Stimulated activated CD4-positive, alpha-beta T cell treated with anti-CD3 and anti-CD28 coated beads, Interleukin-15, amount 100 ng/mL, for 1 hour (primary cell): ENCODE measurements at regions not wholly inside any gene's neighbourhood (a gene's known extent, or its start where the extent isn't known, plus 50 kb on each side); places are given as distances from the start of the nearest gene placed in this dataset.
"Not testable (repeated sequence)": the region's sequence is repeated elsewhere in the genome, so short reads cannot be mapped to it uniquely, and the experiment has no call there.

Experiments
- DNase-seq, 2 donors: peaks; one replicate each; pipeline ENCODE4 v3.0.0-alpha.2; 2020; ENCODE audit warnings: low read depth in 1 of 2, low spot score in 1 of 2

DNA sequence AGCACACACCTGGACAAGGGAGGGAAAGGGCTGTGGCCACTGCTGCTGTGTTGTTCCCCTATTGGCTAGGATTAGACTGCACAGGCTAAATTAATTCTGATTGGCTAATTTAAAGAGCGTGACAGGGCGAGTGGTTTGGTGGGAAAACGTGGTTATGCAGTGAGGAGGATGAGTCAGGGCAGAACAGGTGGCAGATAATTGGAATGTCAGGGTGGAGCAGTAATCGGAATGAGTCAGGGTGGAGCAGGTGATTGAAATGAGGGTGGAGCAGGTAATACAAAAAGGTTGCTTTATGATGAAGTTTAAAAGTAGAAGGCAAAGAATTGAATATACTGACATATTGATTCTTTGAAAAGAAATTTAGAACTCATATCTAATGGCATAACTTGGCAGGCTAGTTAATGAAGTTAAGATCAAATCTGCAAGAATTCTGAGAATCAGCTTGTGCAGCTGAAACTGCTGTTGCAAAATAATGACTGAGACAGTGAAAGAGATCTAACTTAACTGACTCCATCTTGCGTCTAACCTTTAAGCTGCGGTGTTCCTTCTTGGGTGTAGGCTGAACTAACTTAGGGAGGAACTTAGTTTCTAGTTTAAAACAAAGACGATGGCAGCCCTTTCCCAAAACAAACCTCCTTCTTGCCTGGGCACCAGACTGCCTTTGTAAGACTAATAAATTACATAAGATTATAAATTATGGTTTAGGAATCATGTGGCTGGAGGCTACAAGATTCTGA is 174.3 kb downstream of the UTP18 start:
- DNase-seq: no peak

DNA sequence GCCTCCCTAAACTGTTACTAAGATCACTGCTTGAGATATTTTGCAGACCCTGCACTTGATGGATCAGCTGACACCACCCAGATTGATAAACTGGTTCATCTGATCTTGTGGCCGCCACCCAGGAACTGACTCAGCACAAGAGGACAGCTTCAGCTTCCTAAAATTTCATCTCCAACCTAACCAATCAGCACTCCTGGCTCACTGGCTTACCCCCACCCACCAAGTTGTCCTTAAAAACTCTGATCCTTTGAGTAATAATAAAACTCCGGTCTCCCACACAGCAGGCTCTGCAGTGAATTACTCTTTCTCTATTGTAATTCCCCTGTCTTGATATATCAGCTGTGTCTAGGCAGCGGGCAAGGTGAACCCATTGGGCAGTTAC is 174.8 kb downstream of the UTP18 start:
- DNase-seq: no peak

DNA sequence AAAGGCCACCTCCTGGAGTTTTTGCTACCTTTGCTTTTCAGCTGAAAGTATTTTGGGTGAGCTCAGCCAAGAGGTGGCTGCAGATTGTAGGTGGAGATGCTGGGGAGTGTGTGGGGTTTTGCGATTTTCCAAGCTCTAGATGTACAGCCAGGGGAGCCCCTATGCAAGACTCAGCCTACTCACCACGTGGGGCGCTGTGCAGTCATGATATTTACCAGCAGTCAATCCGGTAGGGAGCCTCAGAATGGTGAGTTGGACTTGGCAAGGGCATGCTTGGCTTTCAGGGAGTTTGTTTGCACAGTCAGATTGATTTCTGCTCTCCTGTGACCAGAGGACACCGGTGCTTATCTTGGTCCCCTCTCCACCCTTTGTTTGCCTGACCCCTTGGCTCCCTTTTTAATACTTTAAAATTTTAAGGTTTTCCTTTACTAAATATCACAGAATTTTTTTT is 175.3 kb downstream of the UTP18 start:
- peak in 1 of 2 donors; percentile 19 for DNase-seq

DNA sequence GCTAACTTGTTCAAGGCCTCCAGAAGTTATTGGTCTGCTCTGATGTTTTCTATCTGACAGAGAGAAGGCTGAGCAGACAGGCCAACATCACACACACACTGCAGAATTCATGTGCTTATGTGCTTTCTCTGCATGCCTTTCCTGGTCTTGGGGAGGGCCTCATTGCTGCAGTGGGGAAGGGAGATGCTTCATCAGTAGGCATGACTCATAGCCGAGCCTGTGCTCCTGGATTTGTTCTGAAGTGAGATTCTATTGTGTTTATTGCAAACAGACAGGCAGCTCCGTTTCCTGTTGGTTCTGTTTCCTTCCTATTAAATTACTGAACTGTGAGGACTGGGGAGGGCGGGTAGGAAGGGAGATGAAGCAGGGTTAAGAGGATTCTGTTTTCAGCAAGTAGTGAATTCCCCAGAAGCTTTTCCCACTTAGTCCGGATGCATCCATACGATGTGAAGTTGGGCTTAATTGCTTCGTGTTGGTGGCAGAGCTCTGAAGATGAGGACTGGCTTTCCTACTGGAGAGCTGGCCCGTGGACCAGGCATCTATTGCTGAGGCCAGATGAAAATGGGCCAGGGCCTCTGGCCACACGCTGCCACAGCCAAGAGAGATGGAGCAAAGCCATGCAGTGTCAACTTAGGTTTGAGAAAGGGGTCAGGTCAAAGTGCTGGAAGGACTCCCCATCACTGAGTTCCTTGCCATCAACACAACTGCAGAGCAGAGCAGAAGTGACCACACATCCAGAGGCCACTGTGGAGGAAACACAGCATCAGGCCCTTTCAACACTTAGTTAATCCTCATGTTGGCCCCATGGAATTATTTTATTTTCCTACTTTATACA is 179.3 kb downstream of the UTP18 start:
- no peak for DNase-seq

DNA sequence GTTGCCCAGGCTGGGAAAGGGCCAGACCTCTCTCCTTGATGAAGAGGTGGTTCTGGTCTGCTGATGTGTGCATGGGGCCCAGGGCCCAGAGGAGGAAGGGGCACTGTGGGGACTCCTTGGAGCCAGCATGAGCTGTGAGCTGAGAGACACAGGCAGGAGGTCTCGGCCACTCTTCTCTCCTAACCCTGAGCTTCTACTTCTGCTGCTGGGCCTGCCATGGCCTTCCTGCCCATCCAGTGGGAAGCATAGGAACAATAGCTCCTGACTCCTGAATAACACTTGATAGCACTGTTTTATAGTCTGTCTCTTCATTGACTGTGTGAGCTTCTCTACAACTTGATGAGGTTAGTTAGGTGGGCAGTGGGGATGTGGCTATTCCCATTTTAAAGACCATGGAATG is 181.1 kb downstream of the UTP18 start:
- no peak for DNase-seq

DNA sequence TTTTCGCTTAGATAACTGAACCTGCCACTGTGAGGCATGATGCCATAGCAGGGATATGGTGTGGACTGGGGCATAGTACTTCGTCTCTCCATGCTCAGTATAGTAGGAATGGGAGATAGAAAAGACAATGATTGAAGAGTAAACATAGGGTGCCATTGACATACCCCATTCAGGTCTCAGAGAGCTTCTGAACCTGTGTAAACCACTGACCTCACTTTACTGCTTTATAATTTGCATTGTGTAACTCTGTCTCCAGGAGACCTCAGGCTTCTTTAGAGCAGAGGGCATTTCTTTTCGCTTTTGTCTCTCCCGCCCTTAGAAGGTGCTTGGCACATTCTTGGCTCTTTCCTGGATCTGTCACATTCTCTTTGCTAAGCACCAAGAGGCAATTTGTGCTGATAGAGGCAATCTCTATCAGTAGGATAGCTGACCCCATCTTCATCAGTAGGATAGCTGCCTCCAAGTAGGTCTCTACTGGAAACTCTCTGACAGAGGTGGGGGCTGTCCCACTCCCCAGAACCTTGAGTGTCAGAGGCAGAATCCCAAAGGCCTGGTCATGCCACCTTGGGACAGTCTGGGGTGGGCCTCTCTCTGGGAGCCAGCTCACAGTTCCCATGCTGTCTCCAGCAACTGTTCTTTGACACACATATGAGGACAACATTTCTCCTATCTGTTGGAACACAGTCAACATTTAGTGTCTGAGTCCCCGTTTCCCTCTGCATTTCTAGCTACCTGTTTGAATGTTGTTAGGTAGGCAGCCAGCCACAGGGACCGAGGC is 181.9 kb downstream of the UTP18 start:
- DNase-seq: no peak

DNA sequence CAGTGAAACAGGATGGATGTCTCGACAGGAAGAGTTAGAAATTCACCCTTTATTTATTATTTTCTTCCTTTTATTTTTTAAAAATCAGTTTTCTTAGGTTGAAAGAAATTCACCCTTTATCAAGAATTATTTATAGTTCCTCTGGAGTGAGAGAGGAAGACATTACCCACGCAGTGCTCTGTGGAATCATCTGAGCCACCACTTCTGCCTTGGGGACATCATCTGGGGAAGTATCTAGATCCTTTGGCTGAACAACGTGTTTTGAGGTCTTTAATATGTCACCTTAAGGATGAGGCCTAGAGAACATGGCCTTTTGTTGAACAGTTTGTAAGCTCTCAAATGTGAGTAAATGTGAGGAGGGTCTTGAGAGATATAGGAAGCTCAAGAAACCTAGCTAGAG is 183.3 kb downstream of the UTP18 start:
- no peak for DNase-seq

DNA sequence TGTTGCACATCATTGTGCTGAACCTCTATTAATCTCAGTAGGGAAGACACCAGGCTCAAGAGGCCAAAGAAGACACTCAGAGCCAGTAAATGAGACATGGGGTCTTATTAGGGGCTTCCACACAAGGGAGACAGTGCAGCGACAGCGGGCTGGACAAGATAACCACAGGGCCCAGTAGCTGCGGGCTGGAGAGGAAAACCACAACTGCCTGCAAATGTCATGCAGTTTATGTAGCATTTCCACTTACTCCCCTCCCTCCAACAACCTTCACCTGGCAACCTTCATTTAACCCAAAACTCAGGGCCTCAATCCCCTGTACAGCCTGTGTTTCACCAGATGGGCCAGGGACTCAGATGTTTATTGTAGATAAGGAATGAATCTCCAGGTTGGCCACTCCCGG is 185.6 kb downstream of the UTP18 start:
- no peak for DNase-seq

DNA sequence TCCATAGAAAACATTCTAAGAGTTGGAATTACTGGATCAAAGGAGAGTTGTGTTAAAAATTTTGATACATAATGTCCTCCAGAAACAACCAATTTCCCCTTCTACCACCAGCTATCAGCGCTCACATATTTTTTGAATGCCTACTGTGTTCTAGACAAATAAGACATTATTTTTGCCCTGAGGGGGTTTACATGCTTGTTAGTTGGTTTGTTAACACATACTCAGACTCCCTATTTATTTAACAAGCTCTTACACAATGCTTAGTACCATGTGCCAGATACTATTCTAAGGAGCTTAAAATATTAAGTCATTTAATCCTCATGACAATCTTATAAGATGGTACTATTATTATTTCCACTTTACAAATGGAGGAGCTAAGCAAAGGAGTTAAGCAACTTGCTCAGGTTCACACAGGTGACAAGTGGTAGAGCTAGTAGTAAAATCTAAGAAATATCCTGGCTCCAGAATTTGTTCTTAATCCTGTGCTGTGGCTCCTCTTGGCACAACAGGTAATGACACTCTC is 194.2 kb downstream of the UTP18 start:
- DNase-seq: no peak

DNA sequence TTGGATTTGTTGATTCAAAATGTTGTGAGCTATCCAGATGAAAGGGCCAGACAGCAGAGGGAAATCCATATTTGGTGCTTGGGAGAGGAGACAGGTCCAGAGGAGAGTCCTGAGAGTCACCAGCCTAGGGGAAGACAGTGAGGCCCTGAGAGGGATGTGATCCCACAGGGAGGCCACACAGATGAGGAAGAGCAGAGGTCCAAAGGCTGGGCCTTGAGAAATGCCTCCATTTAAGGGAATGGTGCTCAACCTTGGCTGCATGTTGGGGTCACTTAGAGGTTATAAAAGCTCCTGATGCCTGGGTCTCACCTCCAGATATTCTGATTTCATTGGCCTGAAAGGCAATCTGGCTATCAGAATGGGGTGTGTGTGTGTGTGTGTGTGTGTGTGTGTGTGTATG is 194.9 kb downstream of the UTP18 start:
- DNase-seq: no peak

DNA sequence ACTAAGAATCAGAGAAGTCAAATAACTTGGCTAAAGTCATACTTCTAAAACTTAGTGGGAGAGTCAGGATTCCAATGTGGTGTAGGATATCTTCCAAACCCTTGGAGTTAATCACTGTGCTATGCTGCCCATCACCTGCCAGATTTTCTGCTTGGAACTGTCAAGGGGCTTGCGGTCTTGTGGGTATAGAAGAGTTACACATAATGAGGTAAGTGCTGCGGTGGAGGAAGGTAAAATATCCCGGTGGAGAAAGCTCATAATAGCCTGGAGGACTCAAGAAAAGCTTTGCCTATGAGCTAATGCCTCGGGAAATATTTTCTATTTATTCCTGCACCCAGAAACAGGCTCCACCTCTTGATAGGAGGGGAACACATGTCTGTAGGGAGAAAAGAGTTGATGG is 195.6 kb downstream of the UTP18 start:
- DNase-seq: no peak

DNA sequence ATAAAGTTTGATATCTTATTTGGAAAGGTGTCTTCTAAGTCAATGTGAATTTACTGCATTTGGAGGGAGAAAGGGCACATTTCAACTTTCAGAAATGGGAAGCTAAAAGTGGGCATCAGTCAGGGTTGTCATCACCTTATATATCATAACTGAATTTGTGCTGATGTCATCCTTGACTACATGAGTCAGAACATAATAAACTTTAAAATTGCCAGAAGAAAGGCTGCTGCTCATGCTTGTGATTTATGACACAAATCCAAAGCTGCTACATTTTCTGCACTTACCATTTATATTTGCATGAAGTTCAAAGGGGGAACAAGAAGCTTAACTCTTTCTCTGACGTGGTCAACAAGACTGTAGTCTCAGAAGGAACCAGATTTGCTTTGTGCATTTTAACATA is 196.6 kb downstream of the UTP18 start:
- no peak for DNase-seq

DNA sequence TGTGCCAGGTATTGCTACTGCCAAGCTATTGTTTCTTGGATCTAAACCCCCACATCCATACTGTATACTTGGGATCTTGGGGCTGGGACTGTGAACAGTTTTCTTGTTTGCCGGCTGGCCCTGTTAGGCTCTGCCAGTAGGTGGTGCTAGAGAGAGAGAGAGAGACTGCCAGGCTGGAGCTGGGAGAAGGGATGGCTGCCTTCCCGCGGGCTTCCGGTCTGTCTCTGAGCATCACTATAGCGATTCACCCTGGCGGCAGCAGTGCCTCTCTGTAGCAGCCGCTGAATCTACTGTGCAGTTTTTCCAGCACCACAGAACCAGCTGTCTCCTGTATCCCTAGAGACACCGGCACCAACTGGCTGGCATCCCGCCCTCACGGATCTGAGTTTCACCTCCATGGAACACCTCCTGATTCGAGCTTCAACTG is 201.2 kb downstream of the UTP18 start:
- peak in 1 of 2 donors; percentile 11 for DNase-seq

DNA sequence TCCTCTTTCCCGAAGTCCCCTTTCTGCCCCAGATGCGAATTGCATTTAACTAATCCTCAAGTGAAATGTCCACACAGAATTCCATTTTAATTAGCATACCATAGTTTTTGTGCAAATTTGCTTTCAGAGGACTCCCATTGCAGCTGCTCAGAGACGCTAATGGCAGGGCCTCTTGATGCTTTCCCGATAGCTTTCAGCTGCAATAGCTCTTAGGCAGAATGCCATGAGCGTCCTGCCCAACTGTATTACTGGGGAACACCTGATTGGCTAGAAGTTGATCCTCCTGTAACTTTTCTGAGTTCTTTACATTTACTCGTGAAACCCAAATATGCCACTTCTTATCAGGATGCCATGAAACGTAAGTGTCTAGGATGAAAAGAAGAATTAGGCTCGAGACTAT is 203.0 kb downstream of the UTP18 start:
- DNase-seq: no peak

DNA sequence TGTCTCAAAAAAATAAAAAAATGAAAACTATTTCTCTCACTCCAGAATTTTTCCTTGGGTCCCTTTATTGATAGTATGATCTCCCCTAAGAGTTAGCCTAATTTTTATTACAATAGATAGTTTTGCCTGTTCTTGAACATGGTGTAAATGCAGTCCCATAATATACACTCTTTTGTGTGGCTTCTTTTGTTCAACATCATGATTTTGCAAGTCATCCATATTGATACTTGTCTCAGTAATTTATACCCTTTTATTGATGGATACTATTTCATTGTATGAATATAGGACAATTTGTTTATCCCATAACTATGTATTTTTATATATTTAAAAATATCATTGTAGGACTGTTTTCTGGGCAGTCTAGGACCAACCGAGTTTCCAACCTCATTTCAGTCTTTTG is 207.0 kb downstream of the UTP18 start:
- DNase-seq: no peak

DNA sequence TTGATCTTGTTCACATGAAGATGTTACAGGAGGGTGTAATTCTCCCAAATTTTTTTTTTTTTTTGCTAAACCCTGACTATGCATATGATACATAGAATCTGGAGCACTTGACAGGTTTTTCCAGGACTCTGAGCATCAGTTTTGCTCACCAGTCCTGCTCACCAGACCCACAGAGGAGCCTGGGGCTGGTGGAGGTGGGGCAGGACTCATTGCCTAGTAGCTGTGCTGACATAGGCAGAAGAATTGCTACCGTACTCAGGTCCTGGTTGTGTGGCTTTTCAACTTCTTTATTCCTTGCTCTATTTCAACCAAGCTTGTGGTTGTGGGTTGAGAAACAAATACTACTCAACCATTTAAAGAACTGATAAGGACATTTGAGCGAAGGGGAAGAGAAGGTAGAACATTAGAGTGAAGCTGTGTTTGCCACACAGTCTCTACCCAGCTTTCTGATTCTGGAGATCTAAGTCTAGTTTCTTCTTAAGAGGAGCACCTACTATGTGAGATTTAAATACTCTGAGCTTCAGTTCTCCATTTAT is 212.4 kb downstream of the UTP18 start:
- no peak for DNase-seq

DNA sequence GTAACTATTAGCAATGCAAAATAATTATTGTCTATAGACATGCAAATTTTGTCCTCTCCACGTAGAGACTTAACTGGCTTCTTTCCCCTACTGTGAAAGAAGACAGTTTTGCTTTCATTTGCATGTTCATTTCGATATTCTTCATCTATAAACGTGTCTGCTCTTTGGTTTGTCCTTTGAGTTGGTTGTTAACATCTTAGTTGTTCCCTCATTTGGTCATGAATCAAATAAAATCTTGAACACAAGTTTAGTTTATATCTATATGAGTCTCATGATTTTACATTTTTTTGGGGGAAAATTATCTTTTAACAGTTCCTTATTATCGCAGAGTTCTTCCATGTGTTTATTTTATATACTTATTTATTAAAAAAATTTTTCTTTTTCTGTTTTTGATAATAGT is 214.4 kb downstream of the UTP18 start:
- no peak for DNase-seq

DNA sequence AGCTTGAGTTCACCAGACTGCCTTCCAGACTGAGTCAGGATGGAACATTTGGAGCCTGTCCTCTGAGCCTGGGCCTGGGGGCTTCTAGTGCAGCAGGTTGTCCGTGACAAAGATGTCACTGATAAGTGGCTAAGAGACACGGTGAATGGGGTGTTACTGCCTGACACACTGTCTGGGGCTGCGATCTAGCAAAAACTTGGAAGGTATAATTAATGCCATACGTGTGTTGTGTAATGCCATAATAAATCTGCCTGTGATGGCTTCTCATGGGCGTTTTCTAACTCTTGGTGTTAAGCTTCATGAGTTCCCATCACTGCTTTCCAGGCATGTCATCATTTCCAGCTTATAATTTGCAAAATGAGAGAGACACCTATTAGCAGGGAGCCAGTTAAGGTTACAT is 215.4 kb downstream of the UTP18 start:
- no peak for DNase-seq

DNA sequence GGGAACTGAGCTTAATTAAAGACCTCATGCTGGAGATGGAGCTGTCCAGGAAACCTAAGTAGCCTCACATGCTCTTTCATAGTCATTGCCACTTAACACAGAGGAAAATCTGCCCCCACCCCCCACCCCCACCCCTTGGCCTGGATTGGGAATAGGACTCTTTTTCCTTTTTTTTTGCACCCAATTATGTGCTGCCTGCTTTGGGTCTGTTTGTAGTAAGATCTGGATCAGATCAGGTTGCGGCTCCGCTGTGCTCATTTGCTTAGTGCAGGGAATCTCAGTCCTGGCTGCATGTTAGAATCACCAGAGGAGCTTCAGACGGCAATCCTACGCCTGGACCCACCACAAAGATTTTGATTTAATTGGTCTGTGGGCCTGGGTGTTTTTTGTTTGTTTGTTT is 219.0 kb downstream of the UTP18 start:
- DNase-seq: no peak

DNA sequence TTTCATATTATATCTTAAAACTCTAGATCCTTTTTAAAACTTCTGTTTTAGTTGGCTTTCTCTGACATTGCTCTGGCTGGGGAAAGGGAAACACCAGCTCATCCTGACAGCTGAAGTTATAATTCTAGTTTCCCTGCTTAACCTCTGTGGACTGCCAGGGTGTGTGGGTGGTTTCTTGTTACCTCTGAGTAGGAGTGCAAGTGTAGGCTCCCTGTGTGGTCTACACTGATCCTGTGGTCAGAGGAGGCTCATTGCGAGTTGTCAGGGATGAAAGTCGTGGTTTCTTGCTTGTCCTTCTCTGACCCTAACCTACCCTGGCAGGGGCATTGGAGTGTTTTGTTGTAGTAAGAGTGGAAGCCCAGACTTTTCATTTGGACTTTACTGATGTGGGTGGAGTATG is 221.0 kb downstream of the UTP18 start:
- DNase-seq: no peak

DNA sequence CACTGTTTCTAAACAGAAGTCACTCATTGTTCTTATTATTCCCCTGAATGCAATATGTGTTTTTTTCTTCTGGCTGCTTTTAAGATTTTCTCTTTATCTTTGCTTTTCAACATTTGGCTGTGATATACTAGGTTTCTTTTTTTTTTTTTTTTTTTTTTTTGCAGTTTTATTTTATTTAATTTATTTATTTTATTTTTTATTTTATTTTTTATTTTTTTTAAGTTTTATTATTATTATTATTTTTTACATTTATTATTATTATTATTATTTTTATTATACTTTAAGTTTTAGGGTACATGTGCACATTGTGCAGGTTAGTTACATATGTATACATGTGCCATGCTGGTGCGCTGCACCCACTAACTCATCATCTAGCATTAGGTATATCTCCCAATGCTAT is 221.9 kb downstream of the UTP18 start:
- not testable (repeated sequence) for DNase-seq
